ENCODE measurements at regions not wholly inside any gene's neighbourhood (a gene's known extent, or its start where the extent isn't known, plus 50 kb on each side); places are given as distances from the start of the nearest gene placed in this dataset.

DNA sequence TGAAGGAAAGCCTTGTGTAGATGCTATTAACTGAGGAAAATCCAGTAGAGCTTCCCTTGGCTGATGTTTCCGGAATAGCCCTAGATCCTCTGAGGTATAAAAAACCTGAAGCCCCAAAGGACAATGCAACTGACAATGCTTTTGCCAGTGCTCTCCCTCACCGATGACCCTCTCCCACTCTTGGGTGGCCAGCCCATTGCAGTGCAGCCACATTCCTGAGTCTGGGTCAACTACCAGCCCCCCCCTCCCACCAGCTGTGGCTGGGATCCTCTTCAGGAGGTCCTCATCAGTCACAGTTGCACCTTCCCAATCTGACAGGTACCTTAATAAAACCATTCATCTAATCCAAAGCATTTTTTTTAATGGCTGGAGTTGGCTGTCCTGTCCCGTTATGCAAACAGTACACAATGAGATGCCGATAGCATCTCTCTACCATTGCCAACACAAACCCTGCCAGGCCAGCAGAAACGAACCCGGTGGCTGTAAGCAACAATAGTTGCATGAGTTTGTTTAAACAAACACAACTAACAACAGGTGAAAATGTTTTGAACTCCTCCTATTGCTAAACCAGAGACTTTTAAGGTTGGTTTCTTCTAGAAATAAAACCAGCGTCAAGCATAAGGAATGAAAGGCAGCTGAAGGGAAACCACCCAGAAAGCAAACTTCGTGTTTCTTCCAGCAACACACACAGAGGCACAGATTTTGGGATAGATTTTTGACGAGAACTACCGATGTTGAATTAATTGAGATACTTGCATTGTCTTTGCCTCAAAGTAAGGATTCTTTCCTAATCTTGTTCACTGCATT is 128.3 kb upstream of the ARHGEF3 start:
- Mint-ChIP-seq H3K4me3 (no peak overlapping the region), H3K36me3 (ENCODE audit: low read depth) (no peaks in the 10 kb centered on the region), H3K27ac (no peak overlapping the region), H3K27me3 (no peaks in the 10 kb centered on the region), H3K9me3 (peaks cover 4% of the 10 kb centered on the region), H3K4me1 (peaks cover 2% of the 10 kb centered on the region)
- TF ChIP-seq, protein P1, sequence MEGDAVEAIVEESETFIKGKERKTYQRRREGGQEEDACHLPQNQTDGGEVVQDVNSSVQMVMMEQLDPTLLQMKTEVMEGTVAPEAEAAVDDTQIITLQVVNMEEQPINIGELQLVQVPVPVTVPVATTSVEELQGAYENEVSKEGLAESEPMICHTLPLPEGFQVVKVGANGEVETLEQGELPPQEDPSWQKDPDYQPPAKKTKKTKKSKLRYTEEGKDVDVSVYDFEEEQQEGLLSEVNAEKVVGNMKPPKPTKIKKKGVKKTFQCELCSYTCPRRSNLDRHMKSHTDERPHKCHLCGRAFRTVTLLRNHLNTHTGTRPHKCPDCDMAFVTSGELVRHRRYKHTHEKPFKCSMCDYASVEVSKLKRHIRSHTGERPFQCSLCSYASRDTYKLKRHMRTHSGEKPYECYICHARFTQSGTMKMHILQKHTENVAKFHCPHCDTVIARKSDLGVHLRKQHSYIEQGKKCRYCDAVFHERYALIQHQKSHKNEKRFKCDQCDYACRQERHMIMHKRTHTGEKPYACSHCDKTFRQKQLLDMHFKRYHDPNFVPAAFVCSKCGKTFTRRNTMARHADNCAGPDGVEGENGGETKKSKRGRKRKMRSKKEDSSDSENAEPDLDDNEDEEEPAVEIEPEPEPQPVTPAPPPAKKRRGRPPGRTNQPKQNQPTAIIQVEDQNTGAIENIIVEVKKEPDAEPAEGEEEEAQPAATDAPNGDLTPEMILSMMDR (IDR thresholded peaks at IDR 0.05) = no peak
- DNase-seq (no peak), ATAC-seq (ENCODE audit: low read depth) (no peak)
- intact Hi-C loops (cut with micrococcal nuclease) = no loop called here
- CTCF ChIA-PET = no interaction called here
- POLR2A ChIA-PET = interaction anchor here (0.5 kb wide), 1 partner anchor 27 kb away, joined by 3 read pairs; no protein-coding TSS in a partner anchor

DNA sequence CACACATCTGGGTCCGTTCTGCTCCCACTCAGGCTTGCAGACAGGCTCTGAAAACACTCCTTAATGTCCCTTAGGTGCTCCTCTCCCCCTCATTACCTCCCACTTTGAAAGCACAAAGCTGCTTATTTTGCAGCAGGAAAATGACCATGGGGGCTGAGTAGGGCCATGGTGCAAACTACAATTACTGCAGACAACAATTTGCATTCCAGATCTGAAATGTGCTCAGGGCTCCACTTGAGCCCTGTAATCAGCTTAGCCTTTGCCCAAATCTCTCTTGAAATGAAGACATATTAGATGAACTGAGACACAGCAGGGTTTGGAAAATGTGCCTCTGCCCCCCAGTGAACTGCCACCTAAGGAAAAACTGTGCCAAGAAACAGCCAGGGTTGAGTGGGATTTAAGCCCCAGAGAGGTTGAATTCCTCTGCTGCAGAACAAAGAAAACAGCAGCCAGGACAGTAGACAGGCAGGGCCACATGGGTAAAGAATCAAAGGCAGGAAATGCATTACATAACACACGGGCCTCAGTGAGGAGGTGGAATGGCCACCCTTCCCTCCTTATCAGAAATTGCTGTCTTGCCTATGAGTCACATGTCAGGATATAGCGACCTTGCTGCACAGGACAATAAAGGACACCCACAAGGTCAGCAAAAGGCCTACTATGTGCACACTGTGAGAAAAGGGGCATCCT is 126.8 kb upstream of the ARHGEF3 start:
- H3K36me3 Mint-ChIP-seq (ENCODE audit: low read depth) = no peaks in the 10 kb centered on the region
- intact Hi-C loops (cut with micrococcal nuclease) = no loop called here
- no peaks in the 10 kb centered on the region for H3K27me3 Mint-ChIP-seq
- TF ChIP-seq, protein P1 (IDR thresholded peaks at IDR 0.05) = no peak
- ChIA-PET POLR2A (no interaction called here), CTCF (no interaction called here)
- no peaks in the 10 kb centered on the region for H3K9me3 Mint-ChIP-seq
- no peak for DNase-seq
- H3K4me1 Mint-ChIP-seq = peaks cover 14% of the 10 kb centered on the region
- H3K27ac Mint-ChIP-seq = no peak overlapping the region
- no peak overlapping the region for H3K4me3 Mint-ChIP-seq
- ATAC-seq (ENCODE audit: low read depth) = no peak

DNA sequence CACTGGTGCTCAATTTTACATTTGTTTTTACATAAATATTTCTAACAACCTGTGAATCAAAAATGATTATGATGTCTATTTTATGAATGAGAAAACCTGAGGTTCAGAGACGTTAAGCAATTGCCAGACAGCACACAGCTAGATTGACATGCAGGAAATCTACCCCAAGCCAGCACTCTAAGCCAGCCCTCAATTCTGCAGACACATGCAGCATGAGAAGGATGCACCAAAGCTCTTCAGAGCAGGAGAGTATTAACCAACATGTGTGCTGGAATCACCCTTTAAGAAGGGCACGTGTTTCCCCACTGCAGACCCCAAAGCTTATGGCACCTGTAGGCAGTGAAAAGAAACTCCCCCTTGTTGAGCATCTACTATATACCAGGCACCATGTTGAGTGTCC is 126.1 kb upstream of the ARHGEF3 start:
- ChIA-PET POLR2A (no interaction called here), CTCF (interaction anchor here (1.5 kb wide), 1 partner anchor 61 kb away, joined by 4 read pairs; no protein-coding TSS in a partner anchor)
- Mint-ChIP-seq H3K9me3 (no peaks in the 10 kb centered on the region), H3K36me3 (ENCODE audit: low read depth) (no peaks in the 10 kb centered on the region), H3K27me3 (no peaks in the 10 kb centered on the region), H3K4me3 (no peak overlapping the region), H3K4me1 (peaks cover 17% of the 10 kb centered on the region), H3K27ac (no peak overlapping the region)
- no peak for ATAC-seq (ENCODE audit: low read depth)
- intact Hi-C loops (cut with micrococcal nuclease) = no loop called here
- no peak for DNase-seq
- TF ChIP-seq, protein P1 (IDR thresholded peaks at IDR 0.05) = no peak

DNA sequence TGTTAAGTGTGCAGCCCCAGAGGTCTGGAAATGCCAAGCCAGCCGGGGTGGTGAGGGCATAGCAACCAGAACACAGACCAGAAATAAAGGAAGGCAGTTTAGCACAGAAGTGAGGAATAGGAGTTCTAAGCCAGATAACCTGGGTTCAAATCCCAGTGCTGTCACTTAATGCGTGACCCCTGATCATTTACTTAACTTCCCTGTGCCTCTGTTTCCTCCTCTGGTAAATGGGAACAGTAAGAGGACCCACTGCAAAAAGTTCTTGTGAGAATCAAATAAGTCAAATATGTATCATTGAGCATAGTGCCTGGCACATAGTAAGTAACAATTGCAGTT is 125.2 kb upstream of the ARHGEF3 start:
- TF ChIP-seq, protein P1 (IDR thresholded peaks at IDR 0.05) = no peak
- Mint-ChIP-seq H3K4me1 (peaks cover 26% of the 10 kb centered on the region), H3K36me3 (ENCODE audit: low read depth) (no peaks in the 10 kb centered on the region), H3K9me3 (no peaks in the 10 kb centered on the region), H3K4me3 (no peak overlapping the region), H3K27ac (no peak overlapping the region), H3K27me3 (no peaks in the 10 kb centered on the region)
- intact Hi-C loops (cut with micrococcal nuclease) = no loop called here
- ChIA-PET CTCF (interaction anchor here (1.5 kb wide), 1 partner anchor 62 kb away, joined by 4 read pairs; no protein-coding TSS in a partner anchor), POLR2A (interaction anchor here (0.9 to 2.2 kb wide), 2 partner anchors 11 to 244 kb away, joined by 3 to 8 read pairs; partner anchors contain the start of gene TASOR)
- no peak for ATAC-seq (ENCODE audit: low read depth)
- DNase-seq = no peak
